Vagina (tissue), 2 donors: ENCODE measurements at regions not wholly inside any gene's neighbourhood (a gene's known extent, or its start where the extent isn't known, plus 50 kb on each side); places are given as distances from the start of the nearest gene placed in this dataset.

Experiments
- CTCF ChIP-seq, 3 experiments: fragments of 450-650 bp in 2 of 3; fragments of 200-600 bp in 1 of 3; sonication (generic) in 1 of 3; IDR thresholded peaks; one replicate each; pipeline ENCODE4 v1.5.1; 2017 to 2019; ENCODE audit warnings: antibody characterized with exemption in 3 of 3, mild to moderate bottlenecking in 2 of 3, moderate library complexity in 2 of 3
- POLR2A ChIP-seq, 2 donors: fragments of 450-650 bp; IDR thresholded peaks; one replicate each; pipeline ENCODE4 v1.6.1; 2017; ENCODE audit warnings: antibody characterized with exemption in 2 of 2, mild to moderate bottlenecking in 2 of 2, moderate library complexity in 2 of 2
- POLR2AphosphoS5 ChIP-seq, 2 donors: sonication (generic); formaldehyde crosslinking; IDR thresholded peaks; one replicate each; pipeline ENCODE4 v1.9.0; 2017; ENCODE audit warnings: antibody characterized with exemption in 2 of 2, mild to moderate bottlenecking in 2 of 2, low read depth in 1 of 2; ENCODE audit not compliant: insufficient read depth in 1 of 2

- TF ChIP-seq POLR2AphosphoS5 (IDR thresholded peaks at IDR 0.05; ENCODE audit: insufficient read depth in 1 of 2, low read depth in 1 of 2) (no peak), CTCF (IDR thresholded peaks at IDR 0.05) (no peak), POLR2A (IDR thresholded peaks at IDR 0.05) (no peak)
Observed at GRCh38 chr1:193846411-193846810, 660.0 kb upstream of the B3GALT2 start.
